ENCODE measurements at regions not wholly inside any gene's neighbourhood (a gene's known extent, or its start where the extent isn't known, plus 50 kb on each side); places are given as distances from the start of the nearest gene placed in this dataset.

DNA sequence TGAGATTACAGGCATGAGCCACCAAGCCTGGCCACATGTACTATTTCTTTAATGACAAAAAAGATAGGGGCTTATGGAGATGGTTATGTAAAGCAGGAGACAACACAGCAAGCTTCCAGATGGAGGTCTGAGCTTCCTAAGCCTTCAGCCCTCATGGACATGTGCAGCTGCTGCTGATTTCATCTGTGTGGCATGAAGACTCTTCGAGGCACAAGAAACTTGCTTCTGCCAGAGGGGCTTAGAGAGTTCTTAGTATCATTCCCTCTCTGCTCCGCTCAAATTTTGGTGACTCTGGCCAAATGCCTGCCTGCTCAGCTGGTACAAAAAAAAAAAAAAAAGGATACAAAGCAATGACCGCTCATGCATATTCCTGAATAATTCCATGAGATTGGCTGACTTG is 552.5 kb downstream of the TYW1 start:
- Histone ChIP-seq H3K4me3 (ENCODE audit: low read depth, low read length) (no peak overlapping the region), H3K27ac (ENCODE audit: extremely low read depth, low read depth, low read length) (no peak overlapping the region), H3K36me3 (ENCODE audit: control insufficient read depth in 2 of 2, insufficient read depth in 1 of 2, low read length in 2 of 2) (no peaks in the 10 kb centered on the region), H3K9me3 (ENCODE audit: control insufficient read depth, insufficient read depth, low read depth, low read length) (no peaks in the 10 kb centered on the region), H3K4me1 (ENCODE audit: control insufficient read depth, insufficient read depth, low read length) (no peaks in the 10 kb centered on the region)
- ChIA-PET POLR2A (no interaction called here), CTCF (no interaction called here)
- TF ChIP-seq ZNF140 (tag by site-specific recombination; IDR thresholded peaks at IDR 0.05): no peak
- no peak for TF ChIP-seq ZNF350 (tag by site-specific recombination; IDR thresholded peaks at IDR 0.05)
- TF ChIP-seq, protein P1, sequence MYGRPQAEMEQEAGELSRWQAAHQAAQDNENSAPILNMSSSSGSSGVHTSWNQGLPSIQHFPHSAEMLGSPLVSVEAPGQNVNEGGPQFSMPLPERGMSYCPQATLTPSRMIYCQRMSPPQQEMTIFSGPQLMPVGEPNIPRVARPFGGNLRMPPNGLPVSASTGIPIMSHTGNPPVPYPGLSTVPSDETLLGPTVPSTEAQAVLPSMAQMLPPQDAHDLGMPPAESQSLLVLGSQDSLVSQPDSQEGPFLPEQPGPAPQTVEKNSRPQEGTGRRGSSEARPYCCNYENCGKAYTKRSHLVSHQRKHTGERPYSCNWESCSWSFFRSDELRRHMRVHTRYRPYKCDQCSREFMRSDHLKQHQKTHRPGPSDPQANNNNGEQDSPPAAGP (tag by site-specific recombination; IDR thresholded peaks at IDR 0.05): no peak
- no peak for TF ChIP-seq ZNF112 (tag by site-specific recombination; IDR thresholded peaks at IDR 0.05)
- no peak for TF ChIP-seq BCL11B (tag by site-specific recombination; IDR thresholded peaks at IDR 0.05; ENCODE audit: low read depth)
- TF ChIP-seq ZNF169 (tag by site-specific recombination; IDR thresholded peaks at IDR 0.05): no peak
- no peak for TF ChIP-seq ZNF548 (tag by site-specific recombination; IDR thresholded peaks at IDR 0.05)
- TF ChIP-seq, protein P2, sequence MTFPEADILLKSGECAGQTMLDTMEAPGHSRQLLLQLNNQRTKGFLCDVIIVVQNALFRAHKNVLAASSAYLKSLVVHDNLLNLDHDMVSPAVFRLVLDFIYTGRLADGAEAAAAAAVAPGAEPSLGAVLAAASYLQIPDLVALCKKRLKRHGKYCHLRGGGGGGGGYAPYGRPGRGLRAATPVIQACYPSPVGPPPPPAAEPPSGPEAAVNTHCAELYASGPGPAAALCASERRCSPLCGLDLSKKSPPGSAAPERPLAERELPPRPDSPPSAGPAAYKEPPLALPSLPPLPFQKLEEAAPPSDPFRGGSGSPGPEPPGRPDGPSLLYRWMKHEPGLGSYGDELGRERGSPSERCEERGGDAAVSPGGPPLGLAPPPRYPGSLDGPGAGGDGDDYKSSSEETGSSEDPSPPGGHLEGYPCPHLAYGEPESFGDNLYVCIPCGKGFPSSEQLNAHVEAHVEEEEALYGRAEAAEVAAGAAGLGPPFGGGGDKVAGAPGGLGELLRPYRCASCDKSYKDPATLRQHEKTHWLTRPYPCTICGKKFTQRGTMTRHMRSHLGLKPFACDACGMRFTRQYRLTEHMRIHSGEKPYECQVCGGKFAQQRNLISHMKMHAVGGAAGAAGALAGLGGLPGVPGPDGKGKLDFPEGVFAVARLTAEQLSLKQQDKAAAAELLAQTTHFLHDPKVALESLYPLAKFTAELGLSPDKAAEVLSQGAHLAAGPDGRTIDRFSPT (tag by site-specific recombination; IDR thresholded peaks at IDR 0.05): no peak
- TF ChIP-seq, protein P3, sequence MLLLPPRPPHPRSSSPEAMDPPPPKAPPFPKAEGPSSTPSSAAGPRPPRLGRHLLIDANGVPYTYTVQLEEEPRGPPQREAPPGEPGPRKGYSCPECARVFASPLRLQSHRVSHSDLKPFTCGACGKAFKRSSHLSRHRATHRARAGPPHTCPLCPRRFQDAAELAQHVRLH (tag by site-specific recombination; IDR thresholded peaks at IDR 0.05): no peak
- TF ChIP-seq ZFP41 (tag by site-specific recombination; IDR thresholded peaks at IDR 0.05; ENCODE audit: borderline replicate concordance): no peak
- TF ChIP-seq ZBTB20 (tag by site-specific recombination; IDR thresholded peaks at IDR 0.05): no peak
- no peak for TF ChIP-seq ZNF404 (tag by site-specific recombination; IDR thresholded peaks at IDR 0.05)

DNA sequence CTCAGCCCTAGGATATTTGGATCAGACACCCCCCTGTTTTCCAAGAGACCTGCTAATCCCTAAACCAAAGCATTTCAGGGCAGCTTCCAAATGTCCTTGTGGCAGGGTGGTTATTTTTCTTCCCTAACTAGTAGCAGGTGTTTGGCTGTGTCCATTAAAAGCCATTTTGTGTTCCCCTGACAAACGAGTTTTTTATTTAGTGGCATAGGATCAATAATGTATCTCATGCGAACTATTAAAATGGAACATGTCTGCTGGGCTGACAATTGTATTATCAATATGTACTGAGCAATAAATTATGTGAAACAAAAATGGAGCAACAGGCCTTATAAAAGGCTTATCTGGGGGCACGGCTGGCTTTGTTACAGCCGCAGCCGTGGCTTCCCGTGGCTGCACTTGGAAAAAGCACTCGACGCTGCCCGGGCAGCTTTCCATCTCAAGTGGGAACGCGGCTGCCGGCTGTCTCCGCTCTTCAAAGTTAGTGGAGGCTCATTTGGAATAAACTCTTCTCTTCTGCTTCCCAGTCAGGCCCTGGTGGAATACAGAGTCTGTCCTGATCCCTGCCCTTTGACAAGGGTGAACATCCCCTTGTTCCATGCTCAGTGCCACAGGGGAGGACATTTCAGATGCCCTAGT is 554.3 kb downstream of the TYW1 start:
- ChIA-PET POLR2A (no interaction called here), CTCF (no interaction called here)
- H3K36me3 ChIP-seq (ENCODE audit: control insufficient read depth in 2 of 2, insufficient read depth in 1 of 2, low read length in 2 of 2): no peaks in the 10 kb centered on the region
- H3K9me3 ChIP-seq (ENCODE audit: control insufficient read depth, insufficient read depth, low read depth, low read length): no peaks in the 10 kb centered on the region
- H3K4me1 ChIP-seq (ENCODE audit: control insufficient read depth, insufficient read depth, low read length): no peaks in the 10 kb centered on the region
- no peak overlapping the region for H3K4me3 ChIP-seq (ENCODE audit: low read depth, low read length)
- H3K27ac ChIP-seq (ENCODE audit: extremely low read depth, low read depth, low read length): no peak overlapping the region
- TF ChIP-seq ZNF274 (IDR thresholded peaks at IDR 0.05; ENCODE audit: low read length) (no peak), ZNF274 (tag by site-specific recombination; IDR thresholded peaks at IDR 0.05; ENCODE audit: borderline replicate concordance) (no peak), ZNF558 (tag by site-specific recombination; IDR thresholded peaks at IDR 0.05) (no peak), ZSCAN23 (tag by site-specific recombination; IDR thresholded peaks at IDR 0.05) (no peak)
- TF ChIP-seq, protein P4, sequence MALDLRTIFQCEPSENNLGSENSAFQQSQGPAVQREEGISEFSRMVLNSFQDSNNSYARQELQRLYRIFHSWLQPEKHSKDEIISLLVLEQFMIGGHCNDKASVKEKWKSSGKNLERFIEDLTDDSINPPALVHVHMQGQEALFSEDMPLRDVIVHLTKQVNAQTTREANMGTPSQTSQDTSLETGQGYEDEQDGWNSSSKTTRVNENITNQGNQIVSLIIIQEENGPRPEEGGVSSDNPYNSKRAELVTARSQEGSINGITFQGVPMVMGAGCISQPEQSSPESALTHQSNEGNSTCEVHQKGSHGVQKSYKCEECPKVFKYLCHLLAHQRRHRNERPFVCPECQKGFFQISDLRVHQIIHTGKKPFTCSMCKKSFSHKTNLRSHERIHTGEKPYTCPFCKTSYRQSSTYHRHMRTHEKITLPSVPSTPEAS (tag by site-specific recombination; IDR thresholded peaks at IDR 0.05): no peak
- TF ChIP-seq, protein P5, sequence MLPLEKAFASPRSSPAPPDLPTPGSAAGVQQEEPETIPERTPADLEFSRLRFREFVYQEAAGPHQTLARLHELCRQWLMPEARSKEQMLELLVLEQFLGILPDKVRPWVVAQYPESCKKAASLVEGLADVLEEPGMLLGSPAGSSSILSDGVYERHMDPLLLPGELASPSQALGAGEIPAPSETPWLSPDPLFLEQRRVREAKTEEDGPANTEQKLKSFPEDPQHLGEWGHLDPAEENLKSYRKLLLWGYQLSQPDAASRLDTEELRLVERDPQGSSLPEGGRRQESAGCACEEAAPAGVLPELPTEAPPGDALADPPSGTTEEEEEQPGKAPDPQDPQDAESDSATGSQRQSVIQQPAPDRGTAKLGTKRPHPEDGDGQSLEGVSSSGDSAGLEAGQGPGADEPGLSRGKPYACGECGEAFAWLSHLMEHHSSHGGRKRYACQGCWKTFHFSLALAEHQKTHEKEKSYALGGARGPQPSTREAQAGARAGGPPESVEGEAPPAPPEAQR (tag by site-specific recombination; IDR thresholded peaks at IDR 0.05): no peak

Measured in HEK293 (cell line).